ENCODE measurements at regions not wholly inside any gene's neighbourhood (a gene's known extent, or its start where the extent isn't known, plus 50 kb on each side); places are given as distances from the start of the nearest gene placed in this dataset.

DNA sequence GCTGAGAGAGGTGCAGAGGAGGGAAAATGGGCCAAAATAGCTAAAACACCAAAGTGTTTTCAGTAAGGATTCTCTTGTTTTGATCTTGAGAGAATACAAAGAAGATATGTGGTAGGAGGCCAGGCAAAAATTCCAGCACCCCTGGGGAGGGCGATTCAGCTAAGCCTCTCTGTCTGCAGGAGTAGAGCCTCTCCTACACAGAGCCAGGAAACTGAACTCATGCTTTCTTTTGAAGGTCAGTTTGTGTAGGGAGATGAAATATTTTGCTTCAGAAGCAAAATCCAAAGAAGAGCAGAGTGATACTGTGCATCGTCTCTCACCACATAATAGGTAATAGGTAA is 565.0 kb downstream of the FGF9 start:
- TF ChIP-seq, protein P1, sequence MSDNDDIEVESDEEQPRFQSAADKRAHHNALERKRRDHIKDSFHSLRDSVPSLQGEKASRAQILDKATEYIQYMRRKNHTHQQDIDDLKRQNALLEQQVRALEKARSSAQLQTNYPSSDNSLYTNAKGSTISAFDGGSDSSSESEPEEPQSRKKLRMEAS (IDR thresholded peaks at IDR 0.05; ENCODE audit: low read depth, low read length), result no peak
- TF ChIP-seq POLR2A (IDR thresholded peaks at IDR 0.05; ENCODE audit: extremely low read depth, insufficient read length), result no peak
- TF ChIP-seq, protein P2, sequence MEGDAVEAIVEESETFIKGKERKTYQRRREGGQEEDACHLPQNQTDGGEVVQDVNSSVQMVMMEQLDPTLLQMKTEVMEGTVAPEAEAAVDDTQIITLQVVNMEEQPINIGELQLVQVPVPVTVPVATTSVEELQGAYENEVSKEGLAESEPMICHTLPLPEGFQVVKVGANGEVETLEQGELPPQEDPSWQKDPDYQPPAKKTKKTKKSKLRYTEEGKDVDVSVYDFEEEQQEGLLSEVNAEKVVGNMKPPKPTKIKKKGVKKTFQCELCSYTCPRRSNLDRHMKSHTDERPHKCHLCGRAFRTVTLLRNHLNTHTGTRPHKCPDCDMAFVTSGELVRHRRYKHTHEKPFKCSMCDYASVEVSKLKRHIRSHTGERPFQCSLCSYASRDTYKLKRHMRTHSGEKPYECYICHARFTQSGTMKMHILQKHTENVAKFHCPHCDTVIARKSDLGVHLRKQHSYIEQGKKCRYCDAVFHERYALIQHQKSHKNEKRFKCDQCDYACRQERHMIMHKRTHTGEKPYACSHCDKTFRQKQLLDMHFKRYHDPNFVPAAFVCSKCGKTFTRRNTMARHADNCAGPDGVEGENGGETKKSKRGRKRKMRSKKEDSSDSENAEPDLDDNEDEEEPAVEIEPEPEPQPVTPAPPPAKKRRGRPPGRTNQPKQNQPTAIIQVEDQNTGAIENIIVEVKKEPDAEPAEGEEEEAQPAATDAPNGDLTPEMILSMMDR (IDR thresholded peaks at IDR 0.05; ENCODE audit: low read depth, low read length), result no peak
- no peak for TF ChIP-seq MYC (IDR thresholded peaks at IDR 0.05; ENCODE audit: low read depth, low read length)
- H3K4me3 ChIP-seq (ENCODE audit: low read depth, low read length), result no peak overlapping the region

DNA sequence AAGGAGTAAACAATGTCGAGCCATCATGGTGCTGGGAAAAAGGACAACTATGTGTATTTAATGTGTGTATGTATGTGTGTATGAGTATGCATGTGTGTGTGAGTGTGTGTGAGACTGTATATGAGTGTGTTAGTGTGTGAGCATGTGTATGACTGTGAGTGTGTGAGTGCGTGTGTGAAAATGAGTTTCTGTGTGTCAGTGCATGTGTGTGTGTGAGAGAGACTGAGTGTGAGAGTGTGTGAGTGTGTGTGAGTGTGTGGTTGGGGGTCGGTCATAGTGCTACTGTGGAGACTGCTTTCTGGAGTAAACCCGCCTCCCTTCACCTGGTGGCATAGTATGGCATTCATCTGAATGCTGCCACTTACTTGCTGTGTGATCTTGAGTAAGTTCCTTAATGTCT is 567.4 kb downstream of the FGF9 start:
- H3K4me3 ChIP-seq (ENCODE audit: low read depth, low read length), result no peak overlapping the region
- TF ChIP-seq, protein P2 (IDR thresholded peaks at IDR 0.05; ENCODE audit: low read depth, low read length), result no peak
- no peak for TF ChIP-seq POLR2A (IDR thresholded peaks at IDR 0.05; ENCODE audit: extremely low read depth, insufficient read length)
- TF ChIP-seq MYC (IDR thresholded peaks at IDR 0.05; ENCODE audit: low read depth, low read length), result no peak
- TF ChIP-seq, protein P1 (IDR thresholded peaks at IDR 0.05; ENCODE audit: low read depth, low read length), result no peak
- DNase-seq (ENCODE audit: low read depth), result no peak

More for the DNA sequence above, 565.0 kb downstream of the FGF9 start:
- no peak for DNase-seq (ENCODE audit: low read depth)

DNA sequence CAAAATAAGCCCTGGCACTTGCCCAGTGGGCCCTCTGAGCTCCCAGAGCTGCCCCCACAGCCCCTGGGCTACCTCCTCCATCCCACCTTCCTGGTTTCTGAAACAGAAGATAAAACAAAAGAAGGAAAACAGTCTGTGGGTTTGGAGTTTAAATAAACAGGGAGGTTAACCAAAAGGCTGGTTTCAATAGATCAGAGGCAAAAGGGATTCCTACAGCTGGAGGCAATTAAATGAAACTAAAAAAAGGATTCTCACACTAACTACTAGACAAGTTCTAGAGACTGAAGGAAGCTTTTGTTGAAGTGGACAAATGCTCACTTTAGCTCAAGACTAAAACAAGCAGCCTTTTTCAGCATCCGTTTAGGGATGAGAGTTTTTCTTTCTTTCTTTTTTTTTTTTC is 569.8 kb downstream of the FGF9 start:
- TF ChIP-seq, protein P1 (IDR thresholded peaks at IDR 0.05; ENCODE audit: low read depth, low read length), result no peak
- TF ChIP-seq, protein P2 (IDR thresholded peaks at IDR 0.05; ENCODE audit: low read depth, low read length), result no peak
- no peak for TF ChIP-seq POLR2A (IDR thresholded peaks at IDR 0.05; ENCODE audit: extremely low read depth, insufficient read length)
- no peak for TF ChIP-seq MYC (IDR thresholded peaks at IDR 0.05; ENCODE audit: low read depth, low read length)
- DNase-seq (ENCODE audit: low read depth), result no peak
- no peak overlapping the region for H3K4me3 ChIP-seq (ENCODE audit: low read depth, low read length)

DNA sequence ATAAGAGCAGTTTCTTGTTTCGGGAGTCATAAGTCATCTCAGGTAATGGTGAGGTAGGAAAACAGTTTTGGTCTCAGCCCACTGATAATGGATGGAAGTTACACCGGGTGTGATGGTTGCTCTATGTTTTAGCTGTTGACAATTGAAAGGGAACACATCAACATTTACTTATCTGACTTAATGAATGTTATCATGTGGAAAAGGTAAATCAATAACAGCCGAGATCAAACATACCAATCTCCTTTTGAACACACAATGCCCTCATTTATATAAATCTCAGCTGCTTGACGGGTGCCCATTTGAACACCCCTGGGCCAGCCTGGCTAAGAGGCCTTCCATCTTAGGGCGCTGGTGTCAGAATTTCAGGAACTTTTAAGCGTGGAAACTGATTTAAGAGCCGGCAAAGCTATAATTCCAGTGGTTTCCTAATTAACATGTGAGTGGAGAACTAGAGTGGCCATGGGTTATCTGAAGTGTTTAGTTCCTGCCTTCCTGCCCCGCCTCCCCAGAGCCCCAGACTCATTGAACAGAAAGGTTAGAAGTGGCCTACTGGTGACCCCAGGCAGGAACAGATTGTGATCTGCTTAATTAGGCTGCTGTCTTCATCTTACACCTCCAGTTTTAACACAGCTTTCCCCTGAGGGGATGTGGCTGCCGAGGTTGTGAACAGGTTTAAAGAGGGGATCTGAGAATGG is 572.7 kb downstream of the FGF9 start:
- TF ChIP-seq, protein P1 (IDR thresholded peaks at IDR 0.05; ENCODE audit: low read depth, low read length), result no peak
- TF ChIP-seq POLR2A (IDR thresholded peaks at IDR 0.05; ENCODE audit: extremely low read depth, insufficient read length), result no peak
- no peak for TF ChIP-seq MYC (IDR thresholded peaks at IDR 0.05; ENCODE audit: low read depth, low read length)
- TF ChIP-seq, protein P2 (IDR thresholded peaks at IDR 0.05; ENCODE audit: low read depth, low read length), result no peak
- DNase-seq (ENCODE audit: low read depth), result no peak
- H3K4me3 ChIP-seq (ENCODE audit: low read depth, low read length), result no peak overlapping the region

DNA sequence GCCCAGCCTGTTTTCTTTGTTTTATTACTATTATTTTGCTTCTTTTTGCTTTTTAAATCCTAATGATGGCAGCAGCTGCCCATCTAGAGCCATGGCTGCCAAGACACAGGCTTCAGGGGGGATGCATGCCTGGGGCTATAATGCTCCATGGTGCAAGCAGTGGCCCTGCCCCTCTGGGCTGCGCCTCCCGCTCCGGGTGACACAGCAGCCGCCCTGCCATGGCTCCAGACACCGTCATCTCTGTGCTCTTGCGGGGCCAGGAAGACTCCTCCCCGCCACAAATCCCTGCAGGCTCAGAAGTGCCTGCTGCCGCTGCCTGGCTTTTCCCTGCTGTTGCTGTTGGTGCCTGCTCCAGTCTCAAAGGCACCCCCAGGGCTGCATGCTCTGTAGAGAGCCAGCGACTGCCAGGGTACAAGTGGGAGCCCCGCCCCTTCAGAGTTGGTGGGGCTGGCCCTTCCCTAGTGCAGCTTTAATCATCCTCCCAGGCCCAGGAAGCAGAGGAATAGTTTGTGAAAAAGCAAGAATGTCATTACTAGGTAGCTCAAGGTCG is 581.5 kb downstream of the FGF9 start:
- no peak overlapping the region for H3K4me3 ChIP-seq (ENCODE audit: low read depth, low read length)
- DNase-seq (ENCODE audit: low read depth), result no peak
- TF ChIP-seq, protein P2 (IDR thresholded peaks at IDR 0.05; ENCODE audit: low read depth, low read length), result no peak
- TF ChIP-seq MYC (IDR thresholded peaks at IDR 0.05; ENCODE audit: low read depth, low read length), result no peak
- TF ChIP-seq POLR2A (IDR thresholded peaks at IDR 0.05; ENCODE audit: extremely low read depth, insufficient read length), result no peak
- TF ChIP-seq, protein P1 (IDR thresholded peaks at IDR 0.05; ENCODE audit: low read depth, low read length), result no peak
